BJ (cell line): ENCODE measurements at regions not wholly inside any gene's neighbourhood (a gene's known extent, or its start where the extent isn't known, plus 50 kb on each side); places are given as distances from the start of the nearest gene placed in this dataset.

ENCODE experiments used
- CTCF ChIA-PET: fragments of 350-600 bp; formaldehyde crosslinking; extraction: SDS; loops from one replicate; lab custom pipeline; 2021; ENCODE audit warnings: antibody characterized with exemption, inconsistent platforms; lab: Yijun Ruan, JAX
- POLR2A ChIA-PET: fragments of 300-600 bp; sonication (Branson Sonifier 250); formaldehyde crosslinking; extraction: SDS; loops from one replicate; lab custom pipeline; 2021; ENCODE audit warnings: antibody characterized with exemption; lab: Charles Lee
- DNase-seq: peaks from one replicate; pipeline ENCODE4 v3.0.0-alpha.2; 2011; ENCODE audit warnings: low read depth
- H3K27me3 ChIP-seq: 2 replicates; pipeline ENCODE4 v1.6.0; 2011; ENCODE audit warnings: low read length; ENCODE audit not compliant: control insufficient read depth, insufficient read depth
- H3K36me3 ChIP-seq: 2 replicates; pipeline ENCODE4 v1.5.1; 2011; ENCODE audit warnings: low read length; ENCODE audit not compliant: control insufficient read depth, insufficient read depth
- H3K4me3 ChIP-seq: 2 replicates; pipeline ENCODE4 v1.5.1; 2011; ENCODE audit warnings: low read depth, mild to moderate bottlenecking, control low read depth, low read length
- TF ChIP-seq, protein P1 (sequence below): IDR thresholded peaks from 2 replicates; pipeline ENCODE4 v1.5.1; 2011; ENCODE audit warnings: low read depth, mild to moderate bottlenecking, control low read depth, inconsistent platforms, low read length, moderate library complexity; ENCODE audit not compliant: insufficient read depth

DNA sequence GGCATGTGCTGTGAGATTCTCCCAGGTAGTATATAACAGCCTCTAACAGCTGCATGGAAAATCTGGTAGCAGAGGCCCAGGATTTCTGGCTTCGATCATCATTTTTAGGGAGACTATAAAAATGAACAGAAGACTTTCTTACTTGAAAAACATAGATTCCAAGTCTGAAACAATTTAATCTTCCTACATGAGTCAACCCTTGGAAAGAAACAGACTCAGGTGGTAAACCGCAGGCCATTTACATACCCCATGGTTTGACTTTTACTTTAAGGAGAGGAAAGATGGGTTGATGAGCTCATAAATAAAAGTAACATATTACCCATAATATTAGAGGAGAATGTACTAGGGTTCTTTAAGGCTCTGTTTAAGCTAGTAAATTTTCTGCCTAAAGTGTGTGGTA lies 121.6 kb downstream of the CYSLTR2 start:
- POLR2A ChIA-PET, result no interaction called here
- Histone ChIP-seq H3K27me3 (peaks cover 14% of the 10 kb centered on the region), H3K36me3 (no peaks in the 10 kb centered on the region), H3K4me3 (no peak overlapping the region)
- peak; percentile 62 for DNase-seq
- TF ChIP-seq, protein P1, sequence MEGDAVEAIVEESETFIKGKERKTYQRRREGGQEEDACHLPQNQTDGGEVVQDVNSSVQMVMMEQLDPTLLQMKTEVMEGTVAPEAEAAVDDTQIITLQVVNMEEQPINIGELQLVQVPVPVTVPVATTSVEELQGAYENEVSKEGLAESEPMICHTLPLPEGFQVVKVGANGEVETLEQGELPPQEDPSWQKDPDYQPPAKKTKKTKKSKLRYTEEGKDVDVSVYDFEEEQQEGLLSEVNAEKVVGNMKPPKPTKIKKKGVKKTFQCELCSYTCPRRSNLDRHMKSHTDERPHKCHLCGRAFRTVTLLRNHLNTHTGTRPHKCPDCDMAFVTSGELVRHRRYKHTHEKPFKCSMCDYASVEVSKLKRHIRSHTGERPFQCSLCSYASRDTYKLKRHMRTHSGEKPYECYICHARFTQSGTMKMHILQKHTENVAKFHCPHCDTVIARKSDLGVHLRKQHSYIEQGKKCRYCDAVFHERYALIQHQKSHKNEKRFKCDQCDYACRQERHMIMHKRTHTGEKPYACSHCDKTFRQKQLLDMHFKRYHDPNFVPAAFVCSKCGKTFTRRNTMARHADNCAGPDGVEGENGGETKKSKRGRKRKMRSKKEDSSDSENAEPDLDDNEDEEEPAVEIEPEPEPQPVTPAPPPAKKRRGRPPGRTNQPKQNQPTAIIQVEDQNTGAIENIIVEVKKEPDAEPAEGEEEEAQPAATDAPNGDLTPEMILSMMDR, result no peak
- CTCF ChIA-PET, result interaction anchor here (0.6 to 1.3 kb wide), 3 partner anchors 9 to 506 kb away, joined by 3 to 6 read pairs (median 4); no protein-coding TSS in a partner anchor

DNA sequence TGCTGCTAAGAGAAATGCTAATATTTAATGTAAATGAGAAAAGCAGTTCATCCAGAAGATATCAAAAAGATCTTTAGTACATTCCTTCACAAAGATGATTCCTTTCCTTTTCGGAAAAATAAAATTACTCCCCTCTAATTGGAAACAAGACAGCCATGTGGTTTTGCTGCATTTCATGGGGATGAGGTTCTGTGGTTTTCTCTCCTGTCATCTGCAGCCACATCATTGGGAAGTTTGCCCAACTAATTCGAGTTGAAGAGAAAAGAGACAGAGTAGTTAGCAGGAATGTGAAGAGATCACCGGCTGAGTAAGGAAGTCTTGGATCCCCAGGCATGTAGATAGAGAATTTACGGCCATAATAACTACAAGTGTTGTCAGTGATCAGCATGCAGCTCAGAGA lies 122.1 kb downstream of the CYSLTR2 start:
- Histone ChIP-seq H3K27me3 (peaks cover 12% of the 10 kb centered on the region), H3K4me3 (no peak overlapping the region), H3K36me3 (no peaks in the 10 kb centered on the region)
- CTCF ChIA-PET, result interaction anchor here (1.1 to 1.3 kb wide), 2 partner anchors 181 to 505 kb away, joined by 4 to 6 read pairs; no protein-coding TSS in a partner anchor
- DNase-seq, result peak; percentile 88
- POLR2A ChIA-PET, result no interaction called here
- TF ChIP-seq, protein P1, result no peak

DNA sequence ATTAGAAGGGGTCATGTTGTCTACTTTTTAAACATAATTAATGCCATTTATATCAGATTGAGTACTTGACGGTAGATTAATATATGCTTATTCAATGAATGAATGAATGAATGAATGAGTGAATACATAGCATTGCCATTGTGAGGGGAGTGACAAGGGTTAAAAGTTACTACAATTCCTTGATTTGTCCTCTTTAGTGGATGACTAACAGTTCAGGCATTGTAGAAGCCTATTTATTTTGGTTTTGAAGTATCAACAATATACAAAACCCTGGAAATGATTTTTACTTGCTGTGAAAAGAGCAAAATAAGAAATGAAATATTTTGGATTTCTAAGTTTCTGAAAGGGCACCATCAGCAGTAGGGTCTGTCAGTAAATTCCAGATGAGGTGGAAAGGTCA lies 122.7 kb downstream of the CYSLTR2 start:
- ChIA-PET POLR2A (no interaction called here), CTCF (interaction anchor here (1.1 to 1.3 kb wide), 2 partner anchors 181 to 505 kb away, joined by 4 to 6 read pairs; no protein-coding TSS in a partner anchor)
- Histone ChIP-seq H3K36me3 (no peaks in the 10 kb centered on the region), H3K27me3 (peaks cover 12% of the 10 kb centered on the region), H3K4me3 (no peak overlapping the region)
- TF ChIP-seq, protein P1, result no peak
- no peak for DNase-seq

DNA sequence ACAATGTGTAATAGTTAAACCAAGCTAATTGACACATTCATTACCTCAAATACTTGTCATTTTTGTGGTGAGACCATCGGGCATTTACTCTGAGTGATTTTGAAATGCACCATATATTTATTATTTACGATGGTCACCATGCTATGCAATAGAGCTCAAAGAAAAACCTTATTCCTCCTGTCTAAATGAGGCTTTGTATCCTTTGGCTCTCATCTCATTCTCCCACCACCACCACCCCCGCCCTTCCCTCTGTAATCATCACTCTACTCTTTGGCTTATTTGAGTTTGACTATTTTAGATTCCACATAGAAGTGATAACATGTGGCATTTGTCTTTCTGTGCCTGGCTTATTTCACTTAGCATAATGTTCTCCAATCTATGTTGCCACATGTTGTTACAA lies 124.9 kb downstream of the CYSLTR2 start:
- POLR2A ChIA-PET, result no interaction called here
- no peaks in the 10 kb centered on the region for H3K36me3 ChIP-seq
- CTCF ChIA-PET, result interaction anchor here (0.9 kb wide), 1 partner anchor 10 kb away, joined by 3 read pairs; no protein-coding TSS in a partner anchor
- peaks cover 5% of the 10 kb centered on the region for H3K27me3 ChIP-seq
- TF ChIP-seq, protein P1, result no peak
- no peak for DNase-seq
- H3K4me3 ChIP-seq, result no peak overlapping the region

DNA sequence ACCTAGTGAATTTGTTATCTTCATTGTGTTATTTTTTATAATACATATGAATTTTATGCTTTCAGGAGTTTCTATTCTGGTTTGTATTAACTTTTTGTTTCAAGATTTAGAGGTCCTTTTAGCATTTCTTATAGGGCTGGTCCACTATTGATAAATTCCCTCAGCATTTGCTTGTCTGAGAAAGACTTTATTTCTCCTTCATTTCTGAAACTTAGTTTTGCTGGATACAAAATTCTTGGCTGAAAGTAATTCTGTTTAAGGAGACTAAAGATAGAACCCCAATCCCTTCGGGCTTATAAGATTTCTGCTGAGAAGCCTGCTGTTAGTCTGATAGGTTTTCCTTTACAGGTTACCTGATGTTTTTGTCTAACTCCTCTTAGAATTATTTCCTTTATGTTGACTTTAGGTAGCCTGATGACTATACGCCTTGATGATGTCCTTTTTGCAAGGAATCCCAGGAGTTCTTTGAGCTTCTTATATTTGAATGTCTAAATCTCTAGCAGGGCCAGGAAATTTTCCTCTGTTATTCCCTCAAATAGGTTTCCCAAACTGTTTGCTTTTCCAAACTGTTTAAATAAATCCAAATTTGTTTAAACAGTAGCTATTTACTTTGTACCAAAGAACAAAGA lies 127.1 kb downstream of the CYSLTR2 start:
- ChIA-PET CTCF (no interaction called here), POLR2A (no interaction called here)
- DNase-seq, result no peak
- no peaks in the 10 kb centered on the region for H3K36me3 ChIP-seq
- TF ChIP-seq, protein P1, result no peak
- H3K4me3 ChIP-seq, result no peak overlapping the region
- H3K27me3 ChIP-seq, result peaks cover 1% of the 10 kb centered on the region; the same call in 1 of the 2 replicates
